ENCODE measurements at regions not wholly inside any gene's neighbourhood (a gene's known extent, or its start where the extent isn't known, plus 50 kb on each side); places are given as distances from the start of the nearest gene placed in this dataset.

DNA sequence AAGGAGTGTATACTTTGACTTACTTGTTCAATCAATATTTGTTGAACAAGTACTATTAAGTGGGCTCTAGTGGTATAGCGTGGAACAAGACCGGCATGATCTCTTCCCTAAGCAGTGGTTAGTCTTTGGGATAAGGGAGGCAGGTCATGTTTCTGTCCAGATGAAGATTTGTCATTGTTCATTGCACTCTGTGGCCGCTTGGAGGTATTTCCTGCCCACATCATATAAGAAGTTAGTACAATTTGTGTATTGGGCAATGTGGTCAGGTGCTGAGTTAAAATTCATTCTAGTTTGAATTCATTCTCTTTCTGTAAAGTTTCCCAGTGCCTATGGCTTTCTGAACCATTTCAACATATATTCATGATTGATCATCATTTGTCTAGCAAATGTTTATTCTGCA, 101.1 kb upstream of the SHISA3 start:
- Histone ChIP-seq H3K4me3 (no peak overlapping the region), H3K4me2 (no peak overlapping the region), H3K27ac (no peak overlapping the region), H2AFZ (replicated peaks) (no peak overlapping the region), H3K79me2 (ENCODE audit: low read depth) (no peaks in the 10 kb centered on the region), H4K20me1 (ENCODE audit: low read depth) (no peaks in the 10 kb centered on the region), H3K4me1 (peaks cover 14% of the 10 kb centered on the region), H3K36me3 (no peaks in the 10 kb centered on the region), H3K9ac (no peak overlapping the region), H3K9me3 (ENCODE audit: low read depth) (no peaks in the 10 kb centered on the region), H3F3A (ENCODE audit: low read depth) (peaks cover 16% of the 10 kb centered on the region), H3K27me3 (no peaks in the 10 kb centered on the region)
- DNase-seq (ENCODE audit: low spot score): no peak
- no peaks in the 10 kb centered on the region for H3K36me3 Mint-ChIP-seq
- no peak for TF ChIP-seq EZH2 (IDR thresholded peaks at IDR 0.05)
- TF ChIP-seq, protein P1, sequence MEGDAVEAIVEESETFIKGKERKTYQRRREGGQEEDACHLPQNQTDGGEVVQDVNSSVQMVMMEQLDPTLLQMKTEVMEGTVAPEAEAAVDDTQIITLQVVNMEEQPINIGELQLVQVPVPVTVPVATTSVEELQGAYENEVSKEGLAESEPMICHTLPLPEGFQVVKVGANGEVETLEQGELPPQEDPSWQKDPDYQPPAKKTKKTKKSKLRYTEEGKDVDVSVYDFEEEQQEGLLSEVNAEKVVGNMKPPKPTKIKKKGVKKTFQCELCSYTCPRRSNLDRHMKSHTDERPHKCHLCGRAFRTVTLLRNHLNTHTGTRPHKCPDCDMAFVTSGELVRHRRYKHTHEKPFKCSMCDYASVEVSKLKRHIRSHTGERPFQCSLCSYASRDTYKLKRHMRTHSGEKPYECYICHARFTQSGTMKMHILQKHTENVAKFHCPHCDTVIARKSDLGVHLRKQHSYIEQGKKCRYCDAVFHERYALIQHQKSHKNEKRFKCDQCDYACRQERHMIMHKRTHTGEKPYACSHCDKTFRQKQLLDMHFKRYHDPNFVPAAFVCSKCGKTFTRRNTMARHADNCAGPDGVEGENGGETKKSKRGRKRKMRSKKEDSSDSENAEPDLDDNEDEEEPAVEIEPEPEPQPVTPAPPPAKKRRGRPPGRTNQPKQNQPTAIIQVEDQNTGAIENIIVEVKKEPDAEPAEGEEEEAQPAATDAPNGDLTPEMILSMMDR (IDR thresholded peaks at IDR 0.05): no peak
- no peak for TF ChIP-seq EZH2phosphoT487 (IDR thresholded peaks at IDR 0.05)
- H3K4me1 Mint-ChIP-seq: no peaks in the 10 kb centered on the region
- no peak overlapping the region for H3K27ac Mint-ChIP-seq
- H3K4me3 Mint-ChIP-seq: no peak overlapping the region
- H3K9me3 Mint-ChIP-seq: no peaks in the 10 kb centered on the region
- peaks cover 6% of the 10 kb centered on the region for H3K27me3 Mint-ChIP-seq (ENCODE audit: insufficient read depth, low read depth)

DNA sequence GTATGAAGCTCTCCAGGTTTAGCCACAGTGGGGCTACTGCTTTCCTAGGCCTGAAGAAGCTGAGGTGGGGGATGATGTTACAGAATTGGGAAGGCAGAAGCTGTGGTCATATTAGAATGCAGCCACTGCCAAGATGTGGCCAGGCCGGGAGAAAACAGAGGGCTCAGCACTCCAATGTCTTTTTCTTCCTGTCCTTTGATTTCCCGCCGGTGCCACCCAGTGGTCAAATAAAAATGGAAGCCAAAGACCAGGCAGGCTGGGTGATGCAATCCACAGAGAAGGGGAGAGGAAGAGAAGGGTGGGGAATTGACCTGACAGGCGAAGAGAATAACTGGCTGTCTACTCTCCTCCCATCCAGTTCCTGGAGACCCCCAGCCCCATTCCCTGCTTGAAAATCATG, 94.9 kb upstream of the SHISA3 start:
- H3K27ac Mint-ChIP-seq: no peak overlapping the region
- peak; percentile 52 for DNase-seq (ENCODE audit: low spot score)

DNA sequence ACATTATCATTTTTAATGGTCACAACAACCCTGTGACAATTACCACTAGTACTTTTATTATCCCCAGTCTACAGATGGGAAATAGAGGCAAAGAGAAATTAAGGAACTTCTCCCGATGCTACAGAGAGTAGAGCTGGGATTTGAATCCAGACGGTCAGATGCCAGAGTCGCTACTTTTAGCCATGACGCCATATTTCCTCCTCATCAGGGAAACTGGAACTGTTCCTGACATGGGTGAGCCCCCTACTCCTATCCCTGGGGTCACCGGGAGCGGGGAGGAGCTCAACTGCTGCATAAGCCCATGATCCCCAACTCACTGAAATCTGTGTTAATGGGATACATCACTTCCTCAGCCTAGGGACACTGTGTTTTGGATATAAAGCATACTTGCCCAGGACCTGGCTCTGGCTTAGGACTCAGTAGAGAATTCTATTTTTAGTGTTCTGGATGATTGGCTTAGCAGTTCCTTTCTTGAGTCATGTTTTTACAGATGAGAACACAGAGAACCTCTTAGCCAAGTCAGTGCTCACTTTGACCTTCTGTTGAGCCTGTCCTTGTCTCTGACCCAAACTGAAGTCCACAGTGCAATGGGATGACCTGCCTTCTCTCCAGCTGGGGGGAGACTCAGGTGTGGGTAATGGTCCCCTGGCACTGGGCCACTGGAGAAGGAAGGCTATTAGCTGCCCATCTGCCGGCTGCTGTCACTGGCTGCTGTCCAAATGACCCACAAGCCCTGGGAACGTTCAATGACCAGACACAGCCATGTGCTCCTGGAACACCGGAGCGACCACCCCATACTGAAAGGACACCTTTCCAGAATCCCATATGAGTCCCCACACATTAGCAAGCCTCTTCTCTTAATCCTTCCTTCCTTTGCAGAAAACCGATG, 90.8 kb upstream of the SHISA3 start:
- Mint-ChIP-seq H3K4me1 (peaks cover 2% of the 10 kb centered on the region), H3K36me3 (no peaks in the 10 kb centered on the region), H3K4me3 (no peak overlapping the region), H3K27me3 (ENCODE audit: insufficient read depth, low read depth) (peaks cover 7% of the 10 kb centered on the region), H3K27ac (no peak overlapping the region), H3K9me3 (peaks cover 3% of the 10 kb centered on the region)
- DNase-seq (ENCODE audit: low spot score): no peak
- Histone ChIP-seq H4K20me1 (ENCODE audit: low read depth) (no peaks in the 10 kb centered on the region), H3K4me3 (no peak overlapping the region), H3K4me1 (peaks cover 3% of the 10 kb centered on the region), H3K79me2 (ENCODE audit: low read depth) (no peaks in the 10 kb centered on the region), H3F3A (ENCODE audit: low read depth) (no peaks in the 10 kb centered on the region), H3K9ac (no peak overlapping the region), H3K27me3 (no peaks in the 10 kb centered on the region), H3K27ac (no peak overlapping the region), H2AFZ (replicated peaks) (no peak overlapping the region), H3K9me3 (ENCODE audit: low read depth) (no peaks in the 10 kb centered on the region), H3K36me3 (no peaks in the 10 kb centered on the region), H3K4me2 (no peak overlapping the region)
- TF ChIP-seq EZH2phosphoT487 (IDR thresholded peaks at IDR 0.05) (no peak), EZH2 (IDR thresholded peaks at IDR 0.05) (no peak)
- TF ChIP-seq, protein P1 (IDR thresholded peaks at IDR 0.05): no peak

More for the DNA sequence above, 94.9 kb upstream of the SHISA3 start:
- Histone ChIP-seq H3K27ac (no peak overlapping the region), H3K4me1 (peaks cover 8% of the 10 kb centered on the region), H3K36me3 (no peaks in the 10 kb centered on the region), H4K20me1 (ENCODE audit: low read depth) (no peaks in the 10 kb centered on the region), H3K4me2 (no peak overlapping the region), H3F3A (ENCODE audit: low read depth) (no peaks in the 10 kb centered on the region), H3K9me3 (ENCODE audit: low read depth) (no peaks in the 10 kb centered on the region), H3K27me3 (no peaks in the 10 kb centered on the region), H3K79me2 (ENCODE audit: low read depth) (no peaks in the 10 kb centered on the region), H3K9ac (no peak overlapping the region), H3K4me3 (no peak overlapping the region), H2AFZ (replicated peaks) (peak overlapping the region; percentile 87)
- Mint-ChIP-seq H3K4me3 (no peak overlapping the region), H3K9me3 (no peaks in the 10 kb centered on the region), H3K36me3 (no peaks in the 10 kb centered on the region), H3K27me3 (ENCODE audit: insufficient read depth, low read depth) (peaks cover 7% of the 10 kb centered on the region), H3K4me1 (peaks cover 2% of the 10 kb centered on the region)
- TF ChIP-seq, protein P1 (IDR thresholded peaks at IDR 0.05): peak; percentile 51
- TF ChIP-seq EZH2 (IDR thresholded peaks at IDR 0.05) (no peak), EZH2phosphoT487 (IDR thresholded peaks at IDR 0.05) (no peak)

Data from neural progenitor cell (in vitro differentiated cells).